Fibroblast of lung (primary cell): ENCODE measurements at regions not wholly inside any gene's neighbourhood (a gene's known extent, or its start where the extent isn't known, plus 50 kb on each side); places are given as distances from the start of the nearest gene placed in this dataset.

Source experiments
- DNase-seq, 2 donors: peaks; one replicate each; pipeline versions ENCODE4 v3.0.0 to v3.0.0-alpha.2; 2010; ENCODE audit warnings: low read depth in 2 of 2
- H2AFZ ChIP-seq: 2 replicates; pipeline ENCODE4 v1.5.1; 2012; ENCODE audit warnings: low read length, control low read depth, inconsistent platforms
- H3K27ac ChIP-seq: 2 replicates; pipeline ENCODE4 v1.5.1; 2011; ENCODE audit warnings: low read length, control low read depth; ENCODE audit not compliant: insufficient read depth
- H3K27me3 ChIP-seq: 2 replicates; pipeline ENCODE4 v1.5.1; 2011; ENCODE audit warnings: mild to moderate bottlenecking, low read length; ENCODE audit not compliant: control insufficient read depth, insufficient read depth
- H3K36me3 ChIP-seq: 2 replicates; pipeline ENCODE4 v1.5.1; 2011; ENCODE audit warnings: low read length; ENCODE audit not compliant: control insufficient read depth, insufficient read depth
- H3K4me1 ChIP-seq: 2 replicates; pipeline ENCODE4 v1.5.1; 2011; ENCODE audit warnings: low read length; ENCODE audit not compliant: control insufficient read depth, insufficient read depth; ENCODE audit errors: extremely low read depth
- H3K4me2 ChIP-seq: 2 replicates; pipeline ENCODE4 v1.5.1; 2011; ENCODE audit warnings: low read length, control low read depth; ENCODE audit not compliant: insufficient read depth; ENCODE audit errors: extremely low read depth
- H3K4me3 ChIP-seq, 4 experiments: fragments of 200-600 bp in 1 of 4; sonication (generic) in 1 of 4; replicated peaks in 1 of 4; 2 replicates each; pipeline ENCODE4 v1.5.1; 2011 to 2016; ENCODE audit warnings: low read length in 4 of 4, low read depth in 3 of 4, mild to moderate bottlenecking in 3 of 4, control low read depth in 2 of 4, inconsistent platforms in 1 of 4, mixed read lengths in 1 of 4; ENCODE audit not compliant: insufficient read depth in 1 of 4; ENCODE audit errors: control extremely low read depth in 1 of 4
- H3K79me2 ChIP-seq: 2 replicates; pipeline ENCODE4 v1.5.1; 2012; ENCODE audit warnings: mild to moderate bottlenecking, low read length, inconsistent platforms; ENCODE audit not compliant: control insufficient read depth, insufficient read depth
- H3K9ac ChIP-seq: 2 replicates; pipeline ENCODE4 v1.5.1; 2011; ENCODE audit warnings: mild to moderate bottlenecking, low read length, control low read depth; ENCODE audit not compliant: insufficient read depth
- H3K9me3 ChIP-seq: 2 replicates; pipeline ENCODE4 v1.5.1; 2012; ENCODE audit warnings: low read depth, low read length; ENCODE audit not compliant: control insufficient read depth, insufficient read depth
- H4K20me1 ChIP-seq: 2 replicates; pipeline ENCODE4 v1.5.1; 2011; ENCODE audit warnings: low read length; ENCODE audit not compliant: control insufficient read depth, insufficient read depth; ENCODE audit errors: extremely low read depth
- CTCF ChIP-seq, 2 donors: IDR thresholded peaks in 1 of 2; conservative IDR thresholded peaks in 1 of 2; 1 replicate in 1 of 2; 2 replicates in 1 of 2; pipeline ENCODE4 v1.5.1; 2011 to 2012; ENCODE audit warnings: low read length in 2 of 2, control low read depth in 1 of 2, inconsistent platforms in 1 of 2, low read depth in 1 of 2, mild to moderate bottlenecking in 1 of 2
- EZH2 ChIP-seq: IDR thresholded peaks from 2 replicates; pipeline ENCODE4 v1.5.1; 2012; ENCODE audit warnings: low read length, control low read depth, mild to moderate bottlenecking; ENCODE audit errors: missing control alignments

- H3K79me2 ChIP-seq: no peaks in the 10 kb centered on the region
- H3K27me3 ChIP-seq: no peaks in the 10 kb centered on the region
- no peak overlapping the region for H3K4me2 ChIP-seq
- no peak overlapping the region for H2AFZ ChIP-seq
- no peaks in the 10 kb centered on the region for H3K4me1 ChIP-seq
- no peaks in the 10 kb centered on the region for H4K20me1 ChIP-seq
- H3K9ac ChIP-seq: no peak overlapping the region
- H3K27ac ChIP-seq: no peak overlapping the region
- no peak for DNase-seq
- TF ChIP-seq EZH2: no peak
- TF ChIP-seq CTCF (conservative IDR thresholded peaks at IDR 0.05 in 1 of 2, IDR thresholded peaks at IDR 0.05 in 1 of 2; ENCODE audit: low read depth in 1 of 2, low read length in 2 of 2): no peak
- no peaks in the 10 kb centered on the region for H3K9me3 ChIP-seq
- H3K4me3 ChIP-seq: no peak overlapping the region
- H3K36me3 ChIP-seq: no peaks in the 10 kb centered on the region
Observed at GRCh38 chr21:32070126-32070525, 197.3 kb downstream of the HUNK start.

GRCh38 chr21:32065654-32066053, 192.8 kb downstream of the HUNK start:
- Histone ChIP-seq H4K20me1 (no peaks in the 10 kb centered on the region), H3K9me3 (no peaks in the 10 kb centered on the region), H3K9ac (no peak overlapping the region), H3K4me2 (no peak overlapping the region), H3K4me3 (no peak overlapping the region), H3K4me1 (no peaks in the 10 kb centered on the region), H2AFZ (no peak overlapping the region), H3K27ac (no peak overlapping the region), H3K79me2 (no peaks in the 10 kb centered on the region), H3K36me3 (no peaks in the 10 kb centered on the region), H3K27me3 (no peaks in the 10 kb centered on the region)
- no peak for DNase-seq
- no peak for TF ChIP-seq CTCF (conservative IDR thresholded peaks at IDR 0.05 in 1 of 2, IDR thresholded peaks at IDR 0.05 in 1 of 2; ENCODE audit: low read depth in 1 of 2, low read length in 2 of 2)
- no peak for TF ChIP-seq EZH2

GRCh38 chr21:32064281-32064910, 191.6 kb downstream of the HUNK start:
- H3K4me2 ChIP-seq: no peak overlapping the region
- no peak overlapping the region for H3K4me3 ChIP-seq
- TF ChIP-seq EZH2 (no peak), CTCF (conservative IDR thresholded peaks at IDR 0.05 in 1 of 2, IDR thresholded peaks at IDR 0.05 in 1 of 2; ENCODE audit: low read depth in 1 of 2, low read length in 2 of 2) (no peak)
- H3K4me1 ChIP-seq: no peaks in the 10 kb centered on the region
- no peak overlapping the region for H3K9ac ChIP-seq
- H2AFZ ChIP-seq: no peak overlapping the region
- no peaks in the 10 kb centered on the region for H4K20me1 ChIP-seq
- no peaks in the 10 kb centered on the region for H3K79me2 ChIP-seq
- no peak overlapping the region for H3K27ac ChIP-seq
- no peaks in the 10 kb centered on the region for H3K27me3 ChIP-seq
- no peak for DNase-seq
- no peaks in the 10 kb centered on the region for H3K9me3 ChIP-seq
- no peaks in the 10 kb centered on the region for H3K36me3 ChIP-seq
